CD8-positive, alpha-beta memory T cell (primary cell): ENCODE measurements at regions not wholly inside any gene's neighbourhood (a gene's known extent, or its start where the extent isn't known, plus 50 kb on each side); places are given as distances from the start of the nearest gene placed in this dataset.

Source experiments
- CTCF ChIA-PET: fragments of 350-600 bp; sonication (Branson Sonifier 250); formaldehyde crosslinking; loops from one replicate; lab custom pipeline; 2021; ENCODE audit warnings: antibody characterized with exemption; lab: Charles Lee
- POLR2A ChIA-PET: fragments of 350-600 bp; sonication (Branson Sonifier 250); formaldehyde crosslinking; loops from one replicate; lab custom pipeline; 2021; ENCODE audit warnings: antibody characterized with exemption; lab: Charles Lee
- DNase-seq, 5 donors: peaks; one replicate each; pipeline versions ENCODE4 v3.0.0 to v3.0.0-alpha.2; 2020 to 2022; ENCODE audit warnings: mixed read lengths in 1 of 5
- H3K27ac ChIP-seq: one replicate; pipeline ENCODE4 v1.7.0; 2013; ENCODE audit warnings: low read depth, mild to moderate bottlenecking, low read length, moderate library complexity
- H3K27me3 ChIP-seq: 2 replicates; pipeline ENCODE4 v1.7.0; 2013; ENCODE audit warnings: low read length, mild to moderate bottlenecking; ENCODE audit not compliant: insufficient read depth, poor library complexity, severe bottlenecking
- H3K36me3 ChIP-seq: 2 replicates; pipeline ENCODE4 v1.7.0; 2013; ENCODE audit warnings: mild to moderate bottlenecking, low read length, moderate library complexity; ENCODE audit not compliant: insufficient read depth
- H3K4me1 ChIP-seq: 2 replicates; pipeline ENCODE4 v1.7.0; 2013; ENCODE audit warnings: mild to moderate bottlenecking, low read length, moderate library complexity; ENCODE audit not compliant: insufficient read depth
- H3K4me3 ChIP-seq: 2 replicates; pipeline ENCODE4 v1.7.0; 2013; ENCODE audit warnings: mild to moderate bottlenecking, low read length
- H3K9me3 ChIP-seq: 2 replicates; pipeline ENCODE4 v1.7.0; 2013; ENCODE audit warnings: mild to moderate bottlenecking, low read length
- H3K27ac Mint-ChIP-seq, 8 donors: one replicate each; pipeline ENCODE4 v1.8.0; 2020 to 2021; ENCODE audit warnings: mixed read lengths in 8 of 8, mild to moderate bottlenecking in 6 of 8, inconsistent platforms in 3 of 8, moderate library complexity in 3 of 8
- H3K27me3 Mint-ChIP-seq, 2 donors: one replicate each; pipeline ENCODE4 v1.8.0; 2020 to 2021; ENCODE audit warnings: mixed read lengths in 2 of 2, mild to moderate bottlenecking in 1 of 2, moderate library complexity in 1 of 2
- H3K36me3 Mint-ChIP-seq, 3 donors: one replicate each; pipeline ENCODE4 v1.8.0; 2020 to 2021; ENCODE audit warnings: mixed read lengths in 3 of 3, inconsistent platforms in 1 of 3, mild to moderate bottlenecking in 1 of 3
- H3K4me1 Mint-ChIP-seq, 3 donors: one replicate each; pipeline ENCODE4 v1.8.0; 2020 to 2021; ENCODE audit warnings: mixed read lengths in 3 of 3, inconsistent platforms in 1 of 3, mild to moderate bottlenecking in 1 of 3
- H3K4me3 Mint-ChIP-seq, 7 donors: one replicate each; pipeline ENCODE4 v1.8.0; 2020 to 2021; ENCODE audit warnings: mixed read lengths in 7 of 7, mild to moderate bottlenecking in 6 of 7, moderate library complexity in 4 of 7, inconsistent platforms in 2 of 7
- H3K9me3 Mint-ChIP-seq, 5 donors: one replicate each; pipeline ENCODE4 v1.8.0; 2020 to 2022; ENCODE audit warnings: mixed read lengths in 5 of 5, mild to moderate bottlenecking in 3 of 5, moderate library complexity in 2 of 5, inconsistent platforms in 1 of 5

DNA sequence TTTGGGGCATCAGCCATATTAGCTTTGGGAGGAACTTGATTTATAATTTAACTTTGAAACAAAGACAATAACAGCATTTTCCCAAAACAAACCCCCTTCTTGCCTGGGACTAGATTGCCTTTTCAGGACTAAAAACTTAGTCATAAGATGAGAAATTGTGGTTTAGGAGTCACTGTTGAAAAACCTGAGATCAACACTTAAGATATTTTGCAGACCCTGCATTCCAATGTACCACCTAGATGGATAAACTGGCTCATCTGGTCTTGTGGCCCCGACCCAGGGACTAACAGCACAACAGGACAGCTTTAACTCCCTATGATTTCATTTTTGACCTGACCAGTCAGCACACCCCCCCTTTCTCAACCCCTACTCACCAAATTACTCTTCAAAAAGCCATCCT is 1165.4 kb downstream of the XPNPEP1 start:
- CTCF ChIA-PET: no interaction called here
- POLR2A ChIA-PET: no interaction called here
- Histone ChIP-seq H3K9me3 (no peaks in the 10 kb centered on the region), H3K36me3 (no peaks in the 10 kb centered on the region), H3K27ac (no peak overlapping the region), H3K4me3 (no peak overlapping the region), H3K27me3 (no peaks in the 10 kb centered on the region), H3K4me1 (no peaks in the 10 kb centered on the region)
- DNase-seq: no peak
- H3K4me3 Mint-ChIP-seq: no peak overlapping the region
- no peaks in the 10 kb centered on the region for H3K4me1 Mint-ChIP-seq
- H3K36me3 Mint-ChIP-seq: no peaks in the 10 kb centered on the region
- H3K9me3 Mint-ChIP-seq: peaks cover 0 to 47% (median 8%) of the 10 kb centered on the region in 5 donors
- H3K27me3 Mint-ChIP-seq: no peaks in the 10 kb centered on the region
- no peak overlapping the region for H3K27ac Mint-ChIP-seq

GRCh38 chr10:108755646-108756045 is 1167.7 kb downstream of the XPNPEP1 start:
- no peaks in the 10 kb centered on the region for H3K27me3 ChIP-seq
- H3K9me3 Mint-ChIP-seq: peaks cover 0 to 40% (median 8%) of the 10 kb centered on the region in 5 donors
- DNase-seq: no peak

DNA sequence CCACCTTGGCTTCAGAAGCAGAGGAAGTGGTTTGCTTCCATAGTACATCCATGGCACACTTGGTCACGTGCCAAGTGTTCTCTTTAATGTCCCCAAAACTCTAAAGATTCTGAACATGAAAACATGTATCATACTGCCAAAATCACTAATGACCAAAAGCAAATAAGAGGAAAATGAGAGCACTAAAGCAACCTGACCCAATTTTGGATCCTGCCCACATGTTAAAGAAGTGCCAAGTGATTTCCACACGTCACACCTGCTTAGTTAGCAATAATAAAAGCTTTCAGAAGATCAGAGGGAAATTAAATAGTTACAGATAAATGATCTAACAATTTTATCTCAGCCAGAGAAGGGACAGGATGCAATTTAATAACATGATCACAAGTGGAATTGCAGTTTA is 1170.0 kb downstream of the XPNPEP1 start:
- Mint-ChIP-seq H3K36me3 (no peaks in the 10 kb centered on the region), H3K27ac (no peak overlapping the region), H3K27me3 (no peaks in the 10 kb centered on the region), H3K4me1 (no peaks in the 10 kb centered on the region), H3K4me3 (no peak overlapping the region), H3K9me3 (peaks cover 0 to 40% (median 6%) of the 10 kb centered on the region in 5 donors)
- ChIA-PET CTCF (no interaction called here), POLR2A (no interaction called here)
- Histone ChIP-seq H3K27ac (no peak overlapping the region), H3K36me3 (no peaks in the 10 kb centered on the region), H3K4me3 (no peak overlapping the region), H3K4me1 (no peaks in the 10 kb centered on the region), H3K9me3 (no peaks in the 10 kb centered on the region), H3K27me3 (no peaks in the 10 kb centered on the region)
- no peak for DNase-seq

More at GRCh38 chr10:108755646-108756045, 1167.7 kb downstream of the XPNPEP1 start:
- Histone ChIP-seq H3K27ac (no peak overlapping the region), H3K4me1 (no peaks in the 10 kb centered on the region), H3K36me3 (no peaks in the 10 kb centered on the region), H3K9me3 (no peaks in the 10 kb centered on the region), H3K4me3 (no peak overlapping the region)
- no peak overlapping the region for H3K27ac Mint-ChIP-seq
- no peaks in the 10 kb centered on the region for H3K4me1 Mint-ChIP-seq
- CTCF ChIA-PET: no interaction called here
- no peaks in the 10 kb centered on the region for H3K36me3 Mint-ChIP-seq
- POLR2A ChIA-PET: no interaction called here
- H3K27me3 Mint-ChIP-seq: no peaks in the 10 kb centered on the region
- no peak overlapping the region for H3K4me3 Mint-ChIP-seq

- no peaks in the 10 kb centered on the region for H3K9me3 ChIP-seq
- no peak overlapping the region for H3K4me3 Mint-ChIP-seq
- no peak overlapping the region for H3K27ac ChIP-seq
- H3K36me3 Mint-ChIP-seq: no peaks in the 10 kb centered on the region
- no peaks in the 10 kb centered on the region for H3K4me1 Mint-ChIP-seq
- H3K9me3 Mint-ChIP-seq: peaks cover 0 to 31% (median 10%) of the 10 kb centered on the region in 5 donors
- H3K4me1 ChIP-seq: no peaks in the 10 kb centered on the region
- H3K27me3 Mint-ChIP-seq: no peaks in the 10 kb centered on the region
- CTCF ChIA-PET: no interaction called here
- POLR2A ChIA-PET: no interaction called here
- DNase-seq: no peak
- no peak overlapping the region for H3K27ac Mint-ChIP-seq
- no peaks in the 10 kb centered on the region for H3K27me3 ChIP-seq
- H3K36me3 ChIP-seq: no peaks in the 10 kb centered on the region
- no peak overlapping the region for H3K4me3 ChIP-seq
Measured at GRCh38 chr10:108749042-108749441, 1174.3 kb downstream of the XPNPEP1 start.

DNA sequence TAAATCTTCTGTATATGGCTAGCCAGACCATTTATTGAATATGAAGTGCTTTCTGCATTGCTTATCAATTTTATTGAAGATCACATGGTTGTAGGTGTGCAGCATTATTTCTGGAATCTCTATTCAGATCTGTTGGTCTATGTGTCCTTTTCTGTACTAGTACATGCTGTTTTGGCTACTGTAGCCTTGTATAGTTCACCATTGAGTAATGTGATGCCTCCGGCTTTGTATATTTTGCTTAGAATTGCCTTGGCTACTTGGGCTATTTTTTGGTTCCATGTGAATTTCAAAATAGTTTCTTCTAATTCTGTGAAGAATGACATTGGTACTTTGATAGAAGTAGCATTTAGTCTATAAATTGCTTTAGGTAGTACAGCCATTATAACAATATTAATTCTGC is 1187.2 kb downstream of the XPNPEP1 start:
- no peaks in the 10 kb centered on the region for H3K27me3 Mint-ChIP-seq
- H3K27ac ChIP-seq: no peak overlapping the region

GRCh38 chr10:108735380-108735779 is 1187.9 kb downstream of the XPNPEP1 start:
- no peaks in the 10 kb centered on the region for H3K9me3 ChIP-seq
- Mint-ChIP-seq H3K4me1 (no peaks in the 10 kb centered on the region), H3K36me3 (no peaks in the 10 kb centered on the region), H3K27ac (no peak overlapping the region), H3K27me3 (no peaks in the 10 kb centered on the region), H3K4me3 (no peak overlapping the region), H3K9me3 (peaks cover 9 to 49% (median 17%) of the 10 kb centered on the region in 5 donors)
- DNase-seq: no peak
- H3K4me1 ChIP-seq: no peaks in the 10 kb centered on the region
- H3K27ac ChIP-seq: no peak overlapping the region
- no peak overlapping the region for H3K4me3 ChIP-seq
- H3K36me3 ChIP-seq: no peaks in the 10 kb centered on the region
- ChIA-PET POLR2A (no interaction called here), CTCF (interaction anchor here (0.6 kb wide), 1 partner anchor 1705 kb away, joined by 4 read pairs; no protein-coding TSS in a partner anchor)
- no peaks in the 10 kb centered on the region for H3K27me3 ChIP-seq

More for the DNA sequence above, 1187.2 kb downstream of the XPNPEP1 start:
- no peaks in the 10 kb centered on the region for H3K27me3 ChIP-seq
- CTCF ChIA-PET: no interaction called here
- H3K9me3 ChIP-seq: no peaks in the 10 kb centered on the region
- no peaks in the 10 kb centered on the region for H3K4me1 ChIP-seq
- H3K4me3 Mint-ChIP-seq: no peak overlapping the region
- H3K4me1 Mint-ChIP-seq: no peaks in the 10 kb centered on the region
- H3K36me3 Mint-ChIP-seq: no peaks in the 10 kb centered on the region
- POLR2A ChIA-PET: no interaction called here
- no peak overlapping the region for H3K4me3 ChIP-seq
- peaks cover 5 to 43% (median 19%) of the 10 kb centered on the region in 5 donors for H3K9me3 Mint-ChIP-seq
- H3K36me3 ChIP-seq: no peaks in the 10 kb centered on the region
- no peak for DNase-seq
- no peak overlapping the region for H3K27ac Mint-ChIP-seq

DNA sequence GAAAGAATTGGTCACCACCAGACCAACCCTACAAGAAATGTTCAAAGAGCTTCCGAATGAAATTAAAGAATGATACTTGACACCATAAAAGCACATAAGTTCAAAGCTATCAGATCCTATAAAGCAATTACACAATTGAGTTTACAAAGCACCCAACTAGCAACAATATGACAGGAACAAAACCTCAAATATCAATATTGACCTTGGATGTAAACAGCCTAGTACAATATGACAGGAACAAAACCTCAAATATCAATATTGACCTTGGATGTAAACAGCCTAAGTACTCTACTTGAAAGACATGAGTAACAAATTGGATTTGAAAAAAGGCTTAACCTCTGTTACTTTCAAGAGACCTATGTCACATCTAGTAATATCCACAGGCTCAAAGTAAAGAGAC is 1201.4 kb downstream of the XPNPEP1 start:
- Histone ChIP-seq H3K27ac (no peak overlapping the region), H3K9me3 (no peaks in the 10 kb centered on the region), H3K27me3 (no peaks in the 10 kb centered on the region), H3K4me1 (no peaks in the 10 kb centered on the region), H3K36me3 (no peaks in the 10 kb centered on the region), H3K4me3 (no peak overlapping the region)
- H3K4me1 Mint-ChIP-seq: no peaks in the 10 kb centered on the region
- ChIA-PET POLR2A (no interaction called here), CTCF (no interaction called here)
- DNase-seq: no peak
- no peak overlapping the region for H3K4me3 Mint-ChIP-seq
- H3K36me3 Mint-ChIP-seq: no peaks in the 10 kb centered on the region
- H3K27ac Mint-ChIP-seq: peak overlapping the region in 1 of 8 donors; percentile 72
- H3K27me3 Mint-ChIP-seq: peaks cover 0 to 1% of the 10 kb centered on the region in 2 donors
- peaks cover 5 to 19% (median 11%) of the 10 kb centered on the region in 5 donors for H3K9me3 Mint-ChIP-seq

- Histone ChIP-seq H3K9me3 (no peaks in the 10 kb centered on the region), H3K4me1 (no peaks in the 10 kb centered on the region), H3K4me3 (no peak overlapping the region), H3K36me3 (no peaks in the 10 kb centered on the region), H3K27ac (no peak overlapping the region), H3K27me3 (no peaks in the 10 kb centered on the region)
- peaks cover 0 to 1% of the 10 kb centered on the region in 2 donors for H3K27me3 Mint-ChIP-seq
- H3K4me3 Mint-ChIP-seq: no peak overlapping the region
- no peaks in the 10 kb centered on the region for H3K4me1 Mint-ChIP-seq
- DNase-seq: no peak
- H3K27ac Mint-ChIP-seq: no peak overlapping the region
- H3K9me3 Mint-ChIP-seq: peaks cover 9 to 34% (median 20%) of the 10 kb centered on the region in 5 donors
- no peaks in the 10 kb centered on the region for H3K36me3 Mint-ChIP-seq
- ChIA-PET POLR2A (no interaction called here), CTCF (no interaction called here)
Measured at GRCh38 chr10:108716352-108716751, 1207.0 kb downstream of the XPNPEP1 start.
